Neuron (in vitro differentiated cells): ENCODE measurements at regions not wholly inside any gene's neighbourhood (a gene's known extent, or its start where the extent isn't known, plus 50 kb on each side); places are given as distances from the start of the nearest gene placed in this dataset.
A peak's percentile ranks its signal among the peaks of the same experiment; 100 is the strongest.

Experiments
- H2AFZ ChIP-seq: one replicate; pipeline ENCODE4 v1.6.1; 2013; ENCODE audit warnings: low read depth, mild to moderate bottlenecking, inconsistent platforms, low read length, moderate library complexity
- H3K27me3 ChIP-seq: one replicate; pipeline ENCODE4 v1.6.1; 2013; ENCODE audit warnings: low read length; ENCODE audit not compliant: insufficient read depth
- H3K36me3 ChIP-seq: one replicate; pipeline ENCODE4 v1.6.1; 2013; ENCODE audit warnings: low read length; ENCODE audit not compliant: insufficient read depth
- H3K4me1 ChIP-seq: one replicate; pipeline ENCODE4 v1.6.1; 2013; ENCODE audit warnings: low read length; ENCODE audit not compliant: insufficient read depth
- H3K4me3 ChIP-seq: 2 replicates; pipeline ENCODE4 v1.5.1; 2013; ENCODE audit warnings: mild to moderate bottlenecking, low read length, moderate library complexity
- H3K9me3 ChIP-seq: one replicate; pipeline ENCODE4 v1.6.1; 2013; ENCODE audit warnings: low read length

GRCh38 chr3:167958141-167958540 is 137.6 kb downstream of the GOLIM4 start:
- no peaks in the 10 kb centered on the region for H3K27me3 ChIP-seq
- no peak overlapping the region for H2AFZ ChIP-seq
- no peak overlapping the region for H3K4me3 ChIP-seq
- no peaks in the 10 kb centered on the region for H3K4me1 ChIP-seq
- no peaks in the 10 kb centered on the region for H3K36me3 ChIP-seq
- H3K9me3 ChIP-seq: no peaks in the 10 kb centered on the region

GRCh38 chr3:167952969-167953368 is 142.8 kb downstream of the GOLIM4 start:
- Histone ChIP-seq H3K4me3 (no peak overlapping the region), H3K4me1 (no peaks in the 10 kb centered on the region), H3K27me3 (no peaks in the 10 kb centered on the region), H3K36me3 (no peaks in the 10 kb centered on the region), H3K9me3 (no peaks in the 10 kb centered on the region), H2AFZ (no peak overlapping the region)

GRCh38 chr3:167950212-167950611 is 145.5 kb downstream of the GOLIM4 start:
- no peaks in the 10 kb centered on the region for H3K36me3 ChIP-seq
- no peaks in the 10 kb centered on the region for H3K4me1 ChIP-seq
- no peak overlapping the region for H2AFZ ChIP-seq
- no peaks in the 10 kb centered on the region for H3K9me3 ChIP-seq
- H3K27me3 ChIP-seq: no peaks in the 10 kb centered on the region
- H3K4me3 ChIP-seq: no peak overlapping the region

- Histone ChIP-seq H3K9me3 (no peaks in the 10 kb centered on the region), H3K4me3 (no peak overlapping the region), H3K4me1 (peaks cover 5% of the 10 kb centered on the region)
These were observed 154.3 kb downstream of the GOLIM4 start for GRCh38 chr3:167941234-167941995.

GRCh38 chr3:167940241-167940640 is 155.5 kb downstream of the GOLIM4 start:
- H3K9me3 ChIP-seq: no peaks in the 10 kb centered on the region
- H3K36me3 ChIP-seq: no peaks in the 10 kb centered on the region
- peaks cover 5% of the 10 kb centered on the region for H3K4me1 ChIP-seq
- H3K4me3 ChIP-seq: no peak overlapping the region
- no peaks in the 10 kb centered on the region for H3K27me3 ChIP-seq
- H2AFZ ChIP-seq: peak overlapping the region; percentile 51

More at GRCh38 chr3:167941234-167941995, 154.3 kb downstream of the GOLIM4 start:
- no peaks in the 10 kb centered on the region for H3K36me3 ChIP-seq
- peak overlapping the region; percentile 51 for H2AFZ ChIP-seq
- no peaks in the 10 kb centered on the region for H3K27me3 ChIP-seq

- Histone ChIP-seq H3K4me1 (peaks cover 5% of the 10 kb centered on the region), H2AFZ (no peak overlapping the region), H3K9me3 (no peaks in the 10 kb centered on the region), H3K27me3 (no peaks in the 10 kb centered on the region), H3K4me3 (no peak overlapping the region), H3K36me3 (no peaks in the 10 kb centered on the region)
These were observed 157.2 kb downstream of the GOLIM4 start for GRCh38 chr3:167938516-167938915.

- Histone ChIP-seq H3K9me3 (no peaks in the 10 kb centered on the region), H2AFZ (no peak overlapping the region), H3K36me3 (no peaks in the 10 kb centered on the region), H3K4me3 (no peak overlapping the region), H3K4me1 (no peaks in the 10 kb centered on the region), H3K27me3 (no peaks in the 10 kb centered on the region)
These were observed 159.7 kb downstream of the GOLIM4 start for GRCh38 chr3:167936019-167936418.

- no peaks in the 10 kb centered on the region for H3K27me3 ChIP-seq
- H3K4me3 ChIP-seq: no peak overlapping the region
- H3K9me3 ChIP-seq: no peaks in the 10 kb centered on the region
- no peaks in the 10 kb centered on the region for H3K4me1 ChIP-seq
- H3K36me3 ChIP-seq: no peaks in the 10 kb centered on the region
- H2AFZ ChIP-seq: no peak overlapping the region
These were observed 165.3 kb downstream of the GOLIM4 start for GRCh38 chr3:167930453-167930852.

GRCh38 chr3:167929968-167930367 is 165.8 kb downstream of the GOLIM4 start:
- Histone ChIP-seq H3K27me3 (no peaks in the 10 kb centered on the region), H2AFZ (no peak overlapping the region), H3K36me3 (no peaks in the 10 kb centered on the region), H3K4me3 (no peak overlapping the region), H3K9me3 (no peaks in the 10 kb centered on the region), H3K4me1 (no peaks in the 10 kb centered on the region)

GRCh38 chr3:167928381-167928780 is 167.3 kb downstream of the GOLIM4 start:
- no peaks in the 10 kb centered on the region for H3K27me3 ChIP-seq

GRCh38 chr3:167920747-167921146 is 175.0 kb downstream of the GOLIM4 start:
- H3K27me3 ChIP-seq: no peaks in the 10 kb centered on the region
- H3K4me3 ChIP-seq: no peak overlapping the region
- no peaks in the 10 kb centered on the region for H3K9me3 ChIP-seq
- no peaks in the 10 kb centered on the region for H3K4me1 ChIP-seq
- no peak overlapping the region for H2AFZ ChIP-seq
- no peaks in the 10 kb centered on the region for H3K36me3 ChIP-seq

More at GRCh38 chr3:167928381-167928780, 167.3 kb downstream of the GOLIM4 start:
- no peaks in the 10 kb centered on the region for H3K9me3 ChIP-seq
- H3K4me3 ChIP-seq: no peak overlapping the region
- H2AFZ ChIP-seq: no peak overlapping the region
- H3K36me3 ChIP-seq: no peaks in the 10 kb centered on the region
- H3K4me1 ChIP-seq: no peaks in the 10 kb centered on the region

GRCh38 chr3:167919590-167919989 is 176.1 kb downstream of the GOLIM4 start:
- H3K36me3 ChIP-seq: no peaks in the 10 kb centered on the region
- no peaks in the 10 kb centered on the region for H3K9me3 ChIP-seq
- H3K4me3 ChIP-seq: no peak overlapping the region
- no peaks in the 10 kb centered on the region for H3K27me3 ChIP-seq
- H3K4me1 ChIP-seq: no peaks in the 10 kb centered on the region
- no peak overlapping the region for H2AFZ ChIP-seq

GRCh38 chr3:167918686-167919085 is 177.0 kb downstream of the GOLIM4 start:
- no peaks in the 10 kb centered on the region for H3K36me3 ChIP-seq
- no peaks in the 10 kb centered on the region for H3K27me3 ChIP-seq
- H3K9me3 ChIP-seq: no peaks in the 10 kb centered on the region
- H2AFZ ChIP-seq: no peak overlapping the region
- no peaks in the 10 kb centered on the region for H3K4me1 ChIP-seq
- no peak overlapping the region for H3K4me3 ChIP-seq
